Amygdala (tissue), 56 donors: ENCODE measurements at regions not wholly inside any gene's neighbourhood (a gene's known extent, or its start where the extent isn't known, plus 50 kb on each side); places are given as distances from the start of the nearest gene placed in this dataset.

Experiments
- DNase-seq, 56 donors: peaks; one replicate each; lab custom pipeline; 2025; lab: John Stamatoyannopoulos, UW

GRCh38 chr2:67689186-67689585 lies 292.1 kb downstream of the ETAA1 start:
- no peak for DNase-seq

- no peak for DNase-seq
Observed at GRCh38 chr2:67689651-67690050, 292.5 kb downstream of the ETAA1 start.

GRCh38 chr2:67694445-67694844 lies 297.3 kb downstream of the ETAA1 start:
- peak in 8 of 56 donors; percentile 0 to 3 (median 1) for DNase-seq

- no peak for DNase-seq
Observed at GRCh38 chr2:67701011-67701410, 303.9 kb downstream of the ETAA1 start.

- no peak for DNase-seq
Observed at GRCh38 chr2:67702284-67702683, 305.2 kb downstream of the ETAA1 start.

GRCh38 chr2:67702937-67703336 lies 305.8 kb downstream of the ETAA1 start:
- DNase-seq, result no peak

GRCh38 chr2:67706082-67706481 lies 308.9 kb downstream of the ETAA1 start:
- no peak for DNase-seq

- no peak for DNase-seq
Observed at GRCh38 chr2:67707896-67708295, 310.8 kb downstream of the ETAA1 start.

- no peak for DNase-seq
Observed at GRCh38 chr2:67709835-67710234, 312.7 kb downstream of the ETAA1 start.

- DNase-seq, result peak in 3 of 56 donors; percentile 0 to 1 (median 0)
Observed at GRCh38 chr2:67712484-67712883, 315.4 kb downstream of the ETAA1 start.

GRCh38 chr2:67713376-67713775 lies 316.2 kb downstream of the ETAA1 start:
- DNase-seq, result no peak

GRCh38 chr2:67716895-67717396 lies 319.8 kb downstream of the ETAA1 start:
- DNase-seq, result no peak

- DNase-seq, result no peak
Observed at GRCh38 chr2:67717692-67718091, 320.6 kb downstream of the ETAA1 start.

GRCh38 chr2:67719351-67719750 lies 322.2 kb downstream of the ETAA1 start:
- DNase-seq, result no peak

GRCh38 chr2:67721516-67721915 lies 324.4 kb downstream of the ETAA1 start:
- no peak for DNase-seq

GRCh38 chr2:67724261-67724660 lies 327.1 kb downstream of the ETAA1 start:
- no peak for DNase-seq

GRCh38 chr2:67725731-67726130 lies 328.6 kb downstream of the ETAA1 start:
- no peak for DNase-seq

- no peak for DNase-seq
Observed at GRCh38 chr2:67726416-67726815, 329.3 kb downstream of the ETAA1 start.

- DNase-seq, result no peak
Observed at GRCh38 chr2:67727131-67727530, 330.0 kb downstream of the ETAA1 start.

GRCh38 chr2:67727623-67728022 lies 330.5 kb downstream of the ETAA1 start:
- no peak for DNase-seq

- DNase-seq, result no peak
Observed at GRCh38 chr2:67729474-67729873, 332.3 kb downstream of the ETAA1 start.

GRCh38 chr2:67733517-67733916 lies 329.3 kb downstream of the C1D start:
- DNase-seq, result peak in 11 of 56 donors; percentile 1 to 33 (median 7)

GRCh38 chr2:67752199-67752598 lies 310.6 kb downstream of the C1D start:
- DNase-seq, result no peak
